HG03575 (cell line): ENCODE measurements at regions not wholly inside any gene's neighbourhood (a gene's known extent, or its start where the extent isn't known, plus 50 kb on each side); places are given as distances from the start of the nearest gene placed in this dataset.
"Not testable (repeated sequence)": the region's sequence is repeated elsewhere in the genome, so short reads cannot be mapped to it uniquely, and the experiment has no call there.

Source experiments
- ATAC-seq: cut with Tn5 transposase; IDR thresholded peaks from one replicate; pipeline ENCODE4 v1.9.1; 2021; ENCODE audit not compliant: unreplicated experiment, insufficient number of reproducible peaks, low FRiP score; ENCODE audit errors: extremely low read depth

- ATAC-seq = not testable (repeated sequence)
These were observed 824.7 kb downstream of the LRRTM4 start for GRCh38 chr2:76697439-76697838.

GRCh38 chr2:76692908-76693307 lies 829.3 kb downstream of the LRRTM4 start:
- ATAC-seq = no peak

- no peak for ATAC-seq
These were observed 833.4 kb downstream of the LRRTM4 start for GRCh38 chr2:76688732-76689131.

- no peak for ATAC-seq
These were observed 834.3 kb downstream of the LRRTM4 start for GRCh38 chr2:76687923-76688322.

- no peak for ATAC-seq
These were observed 837.4 kb downstream of the LRRTM4 start for GRCh38 chr2:76684756-76685155.

GRCh38 chr2:76679025-76679396 lies 843.2 kb downstream of the LRRTM4 start:
- no peak for ATAC-seq

- ATAC-seq = no peak
These were observed 843.7 kb downstream of the LRRTM4 start for GRCh38 chr2:76678383-76679024.

GRCh38 chr2:76675212-76675611 lies 847.0 kb downstream of the LRRTM4 start:
- no peak for ATAC-seq

- no peak for ATAC-seq
These were observed 849.4 kb downstream of the LRRTM4 start for GRCh38 chr2:76672798-76673197.

- no peak for ATAC-seq
These were observed 852.2 kb downstream of the LRRTM4 start for GRCh38 chr2:76669966-76670465.

GRCh38 chr2:76668279-76668678 lies 853.9 kb downstream of the LRRTM4 start:
- ATAC-seq = no peak

GRCh38 chr2:76667821-76668271 lies 854.3 kb downstream of the LRRTM4 start:
- no peak for ATAC-seq

GRCh38 chr2:76642129-76642528 lies 880.0 kb downstream of the LRRTM4 start:
- ATAC-seq = no peak

GRCh38 chr2:76641506-76641905 lies 880.7 kb downstream of the LRRTM4 start:
- ATAC-seq = no peak

- ATAC-seq = no peak
These were observed 881.3 kb downstream of the LRRTM4 start for GRCh38 chr2:76640905-76641304.

GRCh38 chr2:76639171-76639680 lies 883.0 kb downstream of the LRRTM4 start:
- no peak for ATAC-seq

- ATAC-seq = no peak
These were observed 888.8 kb downstream of the LRRTM4 start for GRCh38 chr2:76633276-76633921.

GRCh38 chr2:76625101-76625500 lies 897.1 kb downstream of the LRRTM4 start:
- ATAC-seq = no peak

- no peak for ATAC-seq
These were observed 902.6 kb upstream of the GCFC2 start for GRCh38 chr2:76613330-76613729.

- ATAC-seq = no peak
These were observed 902.0 kb upstream of the GCFC2 start for GRCh38 chr2:76612764-76613163.
